Chondrocyte (in vitro differentiated cells): ENCODE measurements at regions not wholly inside any gene's neighbourhood (a gene's known extent, or its start where the extent isn't known, plus 50 kb on each side); places are given as distances from the start of the nearest gene placed in this dataset.

Source experiments
- DNase-seq: peaks from one replicate; pipeline ENCODE4 v3.0.0; 2021; ENCODE audit warnings: mixed read lengths, low spot score
- H3K27ac Mint-ChIP-seq: one replicate; pipeline ENCODE4 v1.8.0; 2021; ENCODE audit warnings: mild to moderate bottlenecking, moderate library complexity, mixed read lengths; ENCODE audit not compliant: unreplicated experiment
- H3K27me3 Mint-ChIP-seq: 2 replicates; pipeline ENCODE4 v1.8.0; 2021; ENCODE audit warnings: low read depth, mixed read lengths
- H3K36me3 Mint-ChIP-seq: 2 replicates; pipeline ENCODE4 v1.8.0; 2021; ENCODE audit warnings: low read depth, mixed read lengths
- H3K4me1 Mint-ChIP-seq: 2 replicates; pipeline ENCODE4 v1.8.0; 2021; ENCODE audit warnings: low read depth, mild to moderate bottlenecking, mixed read lengths
- H3K4me3 Mint-ChIP-seq: one replicate; pipeline ENCODE4 v1.8.0; 2021; ENCODE audit warnings: mild to moderate bottlenecking, moderate library complexity, mixed read lengths; ENCODE audit not compliant: unreplicated experiment
- H3K9me3 Mint-ChIP-seq: 2 replicates; pipeline ENCODE4 v1.8.0; 2021; ENCODE audit warnings: low read depth, mixed read lengths
- CTCF ChIP-seq: fragments of 200-600 bp; sonication (generic); IDR thresholded peaks from 2 replicates; pipeline ENCODE4 v1.5.0; 2021; ENCODE audit warnings: antibody characterized with exemption, mild to moderate bottlenecking, moderate library complexity

- Mint-ChIP-seq H3K27me3 (no peaks in the 10 kb centered on the region), H3K36me3 (no peaks in the 10 kb centered on the region)
- no peak for TF ChIP-seq CTCF
Measured at GRCh38 chr9:22206833-22207232, 197.7 kb upstream of the CDKN2B start.

GRCh38 chr9:22208846-22209585, 199.9 kb upstream of the CDKN2B start:
- no peaks in the 10 kb centered on the region for H3K27me3 Mint-ChIP-seq
- peaks cover 50% of the 10 kb centered on the region for H3K4me1 Mint-ChIP-seq
- no peaks in the 10 kb centered on the region for H3K36me3 Mint-ChIP-seq
- H3K9me3 Mint-ChIP-seq = no peaks in the 10 kb centered on the region
- peak overlapping the region; percentile 62 for H3K27ac Mint-ChIP-seq
- no peak overlapping the region for H3K4me3 Mint-ChIP-seq
- no peak for DNase-seq
- no peak for TF ChIP-seq CTCF

More at GRCh38 chr9:22206833-22207232, 197.7 kb upstream of the CDKN2B start:
- H3K9me3 Mint-ChIP-seq = no peaks in the 10 kb centered on the region
- peaks cover 38% of the 10 kb centered on the region for H3K4me1 Mint-ChIP-seq
- no peak for DNase-seq
- no peak overlapping the region for H3K27ac Mint-ChIP-seq
- H3K4me3 Mint-ChIP-seq = no peak overlapping the region

GRCh38 chr9:22210262-22210661, 201.2 kb upstream of the CDKN2B start:
- DNase-seq = no peak
- Mint-ChIP-seq H3K4me3 (no peak overlapping the region), H3K4me1 (peaks cover 62% of the 10 kb centered on the region), H3K36me3 (no peaks in the 10 kb centered on the region), H3K27ac (peak overlapping the region; percentile 81), H3K27me3 (no peaks in the 10 kb centered on the region), H3K9me3 (no peaks in the 10 kb centered on the region)
- no peak for TF ChIP-seq CTCF

GRCh38 chr9:22210936-22211335, 201.8 kb upstream of the CDKN2B start:
- Mint-ChIP-seq H3K4me1 (peaks cover 69% of the 10 kb centered on the region), H3K4me3 (no peak overlapping the region), H3K36me3 (no peaks in the 10 kb centered on the region), H3K9me3 (no peaks in the 10 kb centered on the region), H3K27me3 (no peaks in the 10 kb centered on the region), H3K27ac (peak overlapping the region; percentile 81)
- no peak for TF ChIP-seq CTCF
- DNase-seq = no peak

- DNase-seq = no peak
- Mint-ChIP-seq H3K4me3 (no peak overlapping the region), H3K9me3 (no peaks in the 10 kb centered on the region), H3K27ac (peak overlapping the region; percentile 89), H3K36me3 (no peaks in the 10 kb centered on the region), H3K27me3 (no peaks in the 10 kb centered on the region), H3K4me1 (peaks cover 77% of the 10 kb centered on the region)
- TF ChIP-seq CTCF = no peak
Measured at GRCh38 chr9:22211588-22212360, 202.7 kb upstream of the CDKN2B start.
